Psoas muscle (tissue), 7 donors: ENCODE measurements at regions not wholly inside any gene's neighbourhood (a gene's known extent, or its start where the extent isn't known, plus 50 kb on each side); places are given as distances from the start of the nearest gene placed in this dataset.

Experiments
- ATAC-seq, 4 donors: fragments of 200-7000 bp; cut with Tn5 transposase; one replicate each; pipeline ENCODE4 v1.9.1; 2020; ENCODE audit warnings: moderate library complexity in 3 of 4, mild to moderate bottlenecking in 2 of 4
- DNase-seq, 2 donors: peaks; one replicate each; pipeline ENCODE4 v3.0.0-alpha.2; 2020
- H3K27ac ChIP-seq: fragments of 200-600 bp; one replicate; pipeline ENCODE4 v1.8.0; 2022
- H3K27me3 ChIP-seq, 3 donors: fragments of 200-600 bp in 1 of 3; one replicate each; pipeline versions ENCODE4 v1.6.1 to v1.8.0; 2013 to 2022; ENCODE audit warnings: low read length in 2 of 3, mild to moderate bottlenecking in 2 of 3, moderate library complexity in 1 of 3; ENCODE audit not compliant: insufficient read depth in 3 of 3
- H3K36me3 ChIP-seq, 2 donors: fragments of 200-600 bp in 1 of 2; one replicate each; pipeline versions ENCODE4 v1.6.1 to v1.8.0; 2013 to 2022; ENCODE audit warnings: low read depth in 1 of 2, mild to moderate bottlenecking in 1 of 2, moderate library complexity in 1 of 2; ENCODE audit not compliant: insufficient read depth in 1 of 2
- H3K4me1 ChIP-seq: fragments of 200-600 bp; one replicate; pipeline ENCODE4 v1.8.0; 2022
- H3K4me3 ChIP-seq: fragments of 200-600 bp; one replicate; pipeline ENCODE4 v1.8.0; 2022; ENCODE audit warnings: mild to moderate bottlenecking
- H3K9me3 ChIP-seq: fragments of 200-600 bp; one replicate; pipeline ENCODE4 v1.8.0; 2022
- WGBS, 3 donors: extraction: QIAGEN DNeasy Blood & Tissue Kit; methylation state at CpG; one replicate each; pipeline versions ENCODE4 v1.1.6 to v1.1.7; 2013; 5-methylcytosine and 5-hydroxymethylcytosine counted together
- intact Hi-C, 2 donors: fragments of 100-400 bp; cut with DNase I; formaldehyde crosslinking; loops; one replicate each; pipeline versions ENCODE4 v1.11.0 to v1.14.2; 2022
- TF ChIP-seq, protein P1 (sequence below): fragments of 200-600 bp; IDR thresholded peaks from one replicate; pipeline ENCODE4 v1.8.0; 2022; ENCODE audit warnings: antibody characterized with exemption
- donor health status: healthy with polysubstance abuse.
- donor health status: DM: no; HTN: no; CAD: no; lungs with moderate emphysema.
- donor health status: Bipolar disorder and iron deficiency.
- donor health status: healthy.
- donor health status: DM: yes; HTN: yes; CAD: no.
- donor health status: DM: no; HTN: no; CAD: no.
- donor health status: DM: yes; HTN: yes; CAD: no.

DNA sequence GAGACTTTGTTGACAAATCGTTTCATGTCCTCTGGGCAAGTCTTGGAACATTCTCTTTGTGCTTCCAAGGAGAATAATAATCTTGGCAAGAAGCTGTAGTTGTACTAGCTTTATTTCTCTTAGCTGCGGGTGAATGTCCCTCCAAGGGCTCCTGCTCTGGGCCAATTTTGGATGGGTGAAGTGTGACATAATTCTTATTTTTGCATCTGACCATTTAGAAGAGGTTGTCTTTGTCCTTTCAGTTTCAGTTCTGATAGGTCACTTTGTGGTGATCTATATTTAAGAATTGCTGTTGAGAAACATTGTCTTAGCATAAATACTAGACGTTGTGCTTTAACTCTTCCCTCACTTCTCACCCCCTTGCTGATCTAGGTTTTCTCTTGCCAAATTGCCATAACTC is 164.8 kb upstream of the RORA start:
- Histone ChIP-seq H3K36me3 (no peaks in the 10 kb centered on the region), H3K4me1 (peaks cover 17% of the 10 kb centered on the region), H3K27ac (peak overlapping the region; percentile 61), H3K9me3 (no peaks in the 10 kb centered on the region), H3K27me3 (no peaks in the 10 kb centered on the region), H3K4me3 (peak overlapping the region; percentile 49)
- WGBS, 3 donors = 4 to 12% (median 4%) methylated on average over 3 of the region's 3 CpGs
- intact Hi-C loops = loop anchor here in 1 of 2 donors (10.0 kb wide), 1 partner anchor 441 kb away; no protein-coding TSS in a partner anchor
- ATAC-seq (peak; percentile 80 to 92 (median 88)), DNase-seq (peak in 1 of 2 donors; percentile 58)
- TF ChIP-seq, protein P1, sequence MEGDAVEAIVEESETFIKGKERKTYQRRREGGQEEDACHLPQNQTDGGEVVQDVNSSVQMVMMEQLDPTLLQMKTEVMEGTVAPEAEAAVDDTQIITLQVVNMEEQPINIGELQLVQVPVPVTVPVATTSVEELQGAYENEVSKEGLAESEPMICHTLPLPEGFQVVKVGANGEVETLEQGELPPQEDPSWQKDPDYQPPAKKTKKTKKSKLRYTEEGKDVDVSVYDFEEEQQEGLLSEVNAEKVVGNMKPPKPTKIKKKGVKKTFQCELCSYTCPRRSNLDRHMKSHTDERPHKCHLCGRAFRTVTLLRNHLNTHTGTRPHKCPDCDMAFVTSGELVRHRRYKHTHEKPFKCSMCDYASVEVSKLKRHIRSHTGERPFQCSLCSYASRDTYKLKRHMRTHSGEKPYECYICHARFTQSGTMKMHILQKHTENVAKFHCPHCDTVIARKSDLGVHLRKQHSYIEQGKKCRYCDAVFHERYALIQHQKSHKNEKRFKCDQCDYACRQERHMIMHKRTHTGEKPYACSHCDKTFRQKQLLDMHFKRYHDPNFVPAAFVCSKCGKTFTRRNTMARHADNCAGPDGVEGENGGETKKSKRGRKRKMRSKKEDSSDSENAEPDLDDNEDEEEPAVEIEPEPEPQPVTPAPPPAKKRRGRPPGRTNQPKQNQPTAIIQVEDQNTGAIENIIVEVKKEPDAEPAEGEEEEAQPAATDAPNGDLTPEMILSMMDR = no peak

DNA sequence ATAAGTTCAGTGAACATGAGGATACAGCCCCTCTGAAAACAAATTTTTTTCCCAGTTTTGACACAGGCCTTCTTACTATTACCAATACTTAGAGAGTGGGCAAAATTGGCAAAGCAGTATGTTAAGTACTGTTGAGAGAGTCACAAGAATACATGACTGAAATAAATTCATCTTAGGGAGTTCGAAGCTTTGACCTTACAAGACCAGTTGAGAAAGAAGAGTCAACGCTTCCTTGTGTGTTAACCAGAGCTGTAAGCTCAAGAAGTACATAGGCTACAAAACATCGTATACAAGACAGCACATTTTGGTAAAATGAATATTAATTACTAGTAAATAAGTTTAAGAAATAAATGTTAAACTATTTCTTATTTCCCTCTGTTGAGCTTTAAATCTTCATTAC is 164.4 kb upstream of the RORA start:
- DNase-seq (no peak), ATAC-seq (peak in 1 of 4 donors; percentile 40)
- H3K9me3 ChIP-seq = no peaks in the 10 kb centered on the region
- intact Hi-C loops = loop anchor here in 1 of 2 donors (10.0 kb wide), 1 partner anchor 441 kb away; no protein-coding TSS in a partner anchor
- peak overlapping the region; percentile 49 for H3K4me3 ChIP-seq
- no peaks in the 10 kb centered on the region for H3K27me3 ChIP-seq
- TF ChIP-seq, protein P1 = no peak
- H3K4me1 ChIP-seq = peaks cover 17% of the 10 kb centered on the region
- 51 to 76% (median 57%) methylated on average over 3 of the region's 3 CpGs for WGBS, 3 donors
- no peaks in the 10 kb centered on the region for H3K36me3 ChIP-seq
- H3K27ac ChIP-seq = peak overlapping the region; percentile 61

DNA sequence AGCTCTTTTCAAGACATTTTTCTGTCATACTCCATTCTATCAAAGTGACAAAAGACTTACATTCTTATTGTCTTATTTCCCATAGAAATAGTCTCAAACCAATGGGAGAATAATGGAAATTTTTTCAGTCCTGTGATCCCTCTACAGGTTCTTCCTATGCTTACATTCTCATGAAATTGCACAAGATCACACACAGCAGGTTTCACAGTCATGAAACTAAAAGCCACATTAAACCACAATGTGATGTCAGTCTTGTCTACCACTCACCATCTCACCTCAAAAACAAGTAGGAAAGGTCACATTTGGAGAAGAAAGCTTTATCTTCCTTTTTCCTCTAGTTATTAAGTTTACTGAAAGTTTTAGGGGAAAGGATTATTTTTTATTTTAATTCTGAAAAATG is 161.0 kb upstream of the RORA start:
- Histone ChIP-seq H3K4me3 (no peak overlapping the region), H3K36me3 (no peaks in the 10 kb centered on the region), H3K4me1 (peaks cover 9% of the 10 kb centered on the region), H3K9me3 (no peaks in the 10 kb centered on the region), H3K27me3 (no peaks in the 10 kb centered on the region), H3K27ac (no peak overlapping the region)
- ATAC-seq (no peak), DNase-seq (no peak)
- intact Hi-C loops = loop anchor here in 1 of 2 donors (10.0 kb wide), 1 partner anchor 445 kb away; no protein-coding TSS in a partner anchor
- TF ChIP-seq, protein P1 = no peak

DNA sequence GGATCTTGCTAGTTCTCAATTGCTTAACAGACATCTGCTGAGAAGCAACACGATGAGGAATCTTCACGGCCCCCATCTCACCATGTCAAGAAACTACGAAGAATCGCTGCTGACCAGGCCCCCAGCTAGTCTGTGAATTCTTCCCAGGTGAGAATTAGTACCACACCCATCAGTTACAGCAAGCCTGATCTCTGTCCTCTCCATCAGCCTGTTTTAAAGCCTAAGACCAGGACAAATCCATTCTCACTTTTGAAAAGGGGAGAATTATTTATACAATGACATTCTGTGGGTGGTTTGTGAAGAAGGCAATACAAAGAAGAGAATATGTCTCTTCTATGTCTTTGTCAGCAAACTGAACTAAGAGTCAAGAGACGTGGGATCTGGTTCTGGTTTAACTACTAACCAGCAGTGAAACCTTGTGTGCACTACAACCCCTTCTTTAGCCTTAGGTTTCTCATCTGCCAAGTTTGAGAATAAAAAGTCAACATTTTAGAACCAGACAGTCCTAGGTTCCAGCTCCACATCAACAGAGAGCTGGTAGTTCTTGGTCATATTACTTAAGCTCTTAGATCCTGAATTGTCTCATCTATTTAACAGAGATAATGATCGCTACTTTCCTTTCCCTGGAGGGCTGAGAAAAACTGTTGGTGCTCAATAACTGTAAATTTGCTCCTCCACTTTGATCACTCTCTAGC is 160.4 kb upstream of the RORA start:
- Histone ChIP-seq H3K36me3 (no peaks in the 10 kb centered on the region), H3K27ac (no peak overlapping the region), H3K4me3 (no peak overlapping the region), H3K9me3 (no peaks in the 10 kb centered on the region), H3K4me1 (peaks cover 4% of the 10 kb centered on the region), H3K27me3 (no peaks in the 10 kb centered on the region)
- 90 to 93% (median 91%) methylated on average over 6 of the region's 6 CpGs for WGBS, 3 donors
- no peak for DNase-seq
- TF ChIP-seq, protein P1 = no peak
- intact Hi-C loops = loop anchor here in 1 of 2 donors (10.0 kb wide), 1 partner anchor 445 kb away; no protein-coding TSS in a partner anchor
- no peak for ATAC-seq

DNA sequence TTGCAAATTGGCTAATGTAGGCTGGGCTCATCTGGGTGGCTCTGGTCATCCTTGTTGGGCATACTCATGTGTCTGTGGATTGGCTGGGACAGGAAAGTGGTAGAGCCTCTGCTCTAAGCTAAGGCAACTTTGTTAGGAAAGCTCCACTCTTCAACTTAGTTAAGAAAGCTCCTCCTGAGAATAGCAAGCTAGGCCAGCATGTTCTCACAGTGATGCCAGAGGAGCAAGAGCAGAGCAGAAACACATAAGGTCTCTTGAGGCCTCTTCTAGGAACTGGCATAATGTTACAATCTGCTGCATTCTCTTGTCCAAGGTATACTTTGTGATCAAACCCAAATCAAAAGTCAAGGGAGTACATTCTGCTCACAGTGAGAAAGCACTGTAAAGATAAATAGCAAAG is 158.6 kb upstream of the RORA start:
- H3K36me3 ChIP-seq = no peaks in the 10 kb centered on the region
- no peaks in the 10 kb centered on the region for H3K27me3 ChIP-seq
- DNase-seq (no peak), ATAC-seq (no peak)
- intact Hi-C loops = no loop called here
- no peaks in the 10 kb centered on the region for H3K4me1 ChIP-seq
- no peak overlapping the region for H3K27ac ChIP-seq
- H3K4me3 ChIP-seq = no peak overlapping the region
- TF ChIP-seq, protein P1 = no peak
- H3K9me3 ChIP-seq = no peaks in the 10 kb centered on the region
